Calu3 (cell line): ENCODE measurements at regions not wholly inside any gene's neighbourhood (a gene's known extent, or its start where the extent isn't known, plus 50 kb on each side); places are given as distances from the start of the nearest gene placed in this dataset.

ENCODE experiments used
- BruUV-seq: library from RNA; stranded (reverse); fragments of 400-500 nt; replicated peaks from 2 replicates; lab custom pipeline; 2021; lab: Mats Ljungman, UMichigan
- CTCF ChIA-PET: fragments of 300-600 bp; sonication (Branson Sonifier 250); formaldehyde crosslinking; loops from one replicate; lab custom pipeline; 2022; ENCODE audit warnings: antibody characterized with exemption; lab: Charles Lee
- DNase-seq: peaks from one replicate; pipeline ENCODE4 v3.0.0; 2022
- H3K27ac Mint-ChIP-seq: one replicate; pipeline ENCODE4 v1.8.0; 2022; ENCODE audit warnings: mixed read lengths; ENCODE audit not compliant: unreplicated experiment
- H3K27me3 Mint-ChIP-seq: one replicate; pipeline ENCODE4 v1.8.0; 2022; ENCODE audit warnings: mixed read lengths; ENCODE audit not compliant: unreplicated experiment
- H3K36me3 Mint-ChIP-seq: one replicate; pipeline ENCODE4 v1.8.0; 2022; ENCODE audit warnings: mild to moderate bottlenecking, moderate library complexity, mixed read lengths; ENCODE audit not compliant: insufficient read depth, unreplicated experiment
- H3K4me1 Mint-ChIP-seq: one replicate; pipeline ENCODE4 v1.8.0; 2022; ENCODE audit warnings: mild to moderate bottlenecking, low read depth, mixed read lengths; ENCODE audit not compliant: unreplicated experiment
- H3K4me3 Mint-ChIP-seq: one replicate; pipeline ENCODE4 v1.8.0; 2022; ENCODE audit warnings: mild to moderate bottlenecking, low read depth, moderate library complexity, mixed read lengths; ENCODE audit not compliant: unreplicated experiment
- H3K9me3 Mint-ChIP-seq: one replicate; pipeline ENCODE4 v1.8.0; 2022; ENCODE audit warnings: low read depth, mixed read lengths; ENCODE audit not compliant: unreplicated experiment
- CTCF ChIP-seq: fragments of 200-600 bp; IDR thresholded peaks from one replicate; pipeline ENCODE4 v1.8.0; 2022; ENCODE audit warnings: antibody characterized with exemption; ENCODE audit not compliant: unreplicated experiment
- intact Hi-C: fragments of 100-400 bp; cut with micrococcal nuclease; formaldehyde crosslinking; loops from one replicate; pipeline ENCODE4 v1.10.0; 2022; ENCODE audit not compliant: unreplicated experiment

- CTCF ChIA-PET: no interaction called here
- no peaks in the 10 kb centered on the region for H3K36me3 Mint-ChIP-seq
- BruUV-seq: no TSS peak
- H3K4me1 Mint-ChIP-seq: no peaks in the 10 kb centered on the region
- TF ChIP-seq CTCF: no peak
- DNase-seq: no peak
- no peak overlapping the region for H3K27ac Mint-ChIP-seq
- H3K9me3 Mint-ChIP-seq: peaks cover 2% of the 10 kb centered on the region
- H3K4me3 Mint-ChIP-seq: no peak overlapping the region
- intact Hi-C loops: no loop called here
- no peaks in the 10 kb centered on the region for H3K27me3 Mint-ChIP-seq
These were observed 1303.0 kb downstream of the EFNB2 start for GRCh38 chr13:105232439-105232838.

GRCh38 chr13:105232006-105232405, 1303.5 kb downstream of the EFNB2 start:
- TF ChIP-seq CTCF: no peak
- CTCF ChIA-PET: no interaction called here
- no peaks in the 10 kb centered on the region for H3K27me3 Mint-ChIP-seq
- peaks cover under 1% of the 10 kb centered on the region for H3K9me3 Mint-ChIP-seq
- no TSS peak for BruUV-seq
- no peaks in the 10 kb centered on the region for H3K36me3 Mint-ChIP-seq
- no peaks in the 10 kb centered on the region for H3K4me1 Mint-ChIP-seq
- DNase-seq: no peak
- intact Hi-C loops: no loop called here
- H3K4me3 Mint-ChIP-seq: no peak overlapping the region
- H3K27ac Mint-ChIP-seq: no peak overlapping the region

- intact Hi-C loops: no loop called here
- H3K27ac Mint-ChIP-seq: no peak overlapping the region
These were observed 1303.9 kb downstream of the EFNB2 start for GRCh38 chr13:105231579-105231978.

GRCh38 chr13:105220881-105221280, 1314.6 kb downstream of the EFNB2 start:
- intact Hi-C loops: no loop called here
- Mint-ChIP-seq H3K27me3 (no peaks in the 10 kb centered on the region), H3K4me1 (no peaks in the 10 kb centered on the region), H3K9me3 (no peaks in the 10 kb centered on the region), H3K27ac (no peak overlapping the region), H3K4me3 (no peak overlapping the region), H3K36me3 (no peaks in the 10 kb centered on the region)
- DNase-seq: no peak
- no TSS peak for BruUV-seq
- no peak for TF ChIP-seq CTCF
- CTCF ChIA-PET: no interaction called here

More at GRCh38 chr13:105231579-105231978, 1303.9 kb downstream of the EFNB2 start:
- Mint-ChIP-seq H3K27me3 (no peaks in the 10 kb centered on the region), H3K9me3 (no peaks in the 10 kb centered on the region), H3K36me3 (no peaks in the 10 kb centered on the region), H3K4me1 (no peaks in the 10 kb centered on the region), H3K4me3 (no peak overlapping the region)
- no peak for DNase-seq
- CTCF ChIA-PET: no interaction called here
- no TSS peak for BruUV-seq
- TF ChIP-seq CTCF: no peak

GRCh38 chr13:105220063-105220462, 1315.4 kb downstream of the EFNB2 start:
- no peak overlapping the region for H3K27ac Mint-ChIP-seq
- CTCF ChIA-PET: no interaction called here
- no TSS peak for BruUV-seq
- intact Hi-C loops: no loop called here
- H3K4me3 Mint-ChIP-seq: no peak overlapping the region
- TF ChIP-seq CTCF: no peak
- H3K9me3 Mint-ChIP-seq: no peaks in the 10 kb centered on the region
- no peaks in the 10 kb centered on the region for H3K36me3 Mint-ChIP-seq
- DNase-seq: no peak
- no peaks in the 10 kb centered on the region for H3K4me1 Mint-ChIP-seq
- no peaks in the 10 kb centered on the region for H3K27me3 Mint-ChIP-seq
